ENCODE measurements at regions not wholly inside any gene's neighbourhood (a gene's known extent, or its start where the extent isn't known, plus 50 kb on each side); places are given as distances from the start of the nearest gene placed in this dataset.
A peak's percentile ranks its signal among the peaks of the same experiment; 100 is the strongest.

DNA sequence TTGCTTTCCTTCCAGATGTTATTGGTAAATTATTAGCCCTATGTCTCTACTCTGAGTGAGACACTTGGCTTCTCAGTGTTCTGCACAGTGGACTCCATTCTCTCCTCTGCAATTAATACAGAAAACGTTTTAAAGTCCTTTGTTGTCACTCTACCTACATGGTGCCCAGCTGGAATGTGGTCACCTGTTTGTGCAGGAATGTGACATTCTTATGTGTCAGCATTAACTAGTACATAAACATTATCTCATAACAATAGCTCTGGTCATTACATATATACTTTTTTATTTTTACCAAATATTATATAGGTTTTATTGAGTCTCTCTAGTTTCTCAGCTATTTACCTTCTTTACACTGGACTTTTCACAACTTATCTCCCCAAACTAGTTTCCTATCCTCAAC lies 147.0 kb upstream of the KCNMB2 start:
- DNase-seq = no peak

DNA sequence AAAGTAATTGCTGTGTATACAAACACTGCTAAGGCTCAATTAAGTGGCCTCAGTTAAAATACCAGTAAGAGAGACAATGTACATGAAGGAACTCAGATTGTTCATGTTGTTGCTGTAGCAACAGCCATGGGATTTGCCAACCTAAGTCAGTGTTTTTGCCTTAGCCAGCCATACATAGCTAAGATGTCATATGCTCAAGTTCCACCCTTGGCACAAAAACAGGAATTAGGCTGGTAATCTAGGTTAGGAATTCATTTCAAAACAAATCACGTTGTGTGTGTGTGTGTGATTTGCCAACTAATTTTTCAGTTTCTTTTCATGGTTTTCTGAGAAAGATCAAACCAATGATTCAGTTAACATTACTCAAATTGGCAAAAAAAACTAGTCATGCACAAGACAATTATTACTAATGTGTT lies 143.7 kb upstream of the KCNMB2 start:
- DNase-seq = no peak

DNA sequence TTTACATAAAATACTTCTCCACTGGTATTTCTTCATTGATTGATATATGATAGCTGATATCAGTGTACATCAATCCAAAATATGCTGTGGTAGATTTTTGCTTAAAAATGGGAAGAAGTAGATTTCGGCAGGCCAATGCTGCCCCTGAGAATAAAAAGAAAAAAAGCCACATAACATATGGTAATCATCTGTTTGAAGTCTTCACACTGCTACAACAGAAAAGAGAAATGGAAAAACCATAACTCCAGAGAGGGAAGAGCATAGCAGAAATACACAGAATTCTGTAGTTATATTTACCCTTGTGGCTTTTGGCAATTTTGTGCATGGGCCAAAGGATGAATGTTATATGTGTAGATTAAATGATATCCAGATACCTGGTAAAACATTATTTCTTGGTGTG lies 143.1 kb upstream of the KCNMB2 start:
- DNase-seq = no peak

DNA sequence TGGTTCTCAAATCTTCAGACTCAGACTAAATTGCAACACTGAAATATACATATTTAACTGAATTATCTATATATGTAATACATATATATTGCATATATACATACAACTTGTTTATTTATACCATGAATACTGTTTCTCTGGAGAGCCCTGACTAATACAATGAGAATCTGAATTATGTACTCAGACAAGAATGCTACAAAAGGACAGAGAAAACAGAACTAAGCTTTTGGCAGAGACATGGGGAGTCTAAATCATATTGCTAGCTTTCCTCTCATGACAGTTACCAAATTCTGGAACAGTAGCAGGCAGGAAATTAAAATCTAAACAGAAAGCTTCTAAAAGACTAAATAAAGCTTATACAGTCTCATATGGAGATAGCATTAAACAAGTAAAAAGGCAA lies 142.4 kb upstream of the KCNMB2 start:
- DNase-seq = no peak

DNA sequence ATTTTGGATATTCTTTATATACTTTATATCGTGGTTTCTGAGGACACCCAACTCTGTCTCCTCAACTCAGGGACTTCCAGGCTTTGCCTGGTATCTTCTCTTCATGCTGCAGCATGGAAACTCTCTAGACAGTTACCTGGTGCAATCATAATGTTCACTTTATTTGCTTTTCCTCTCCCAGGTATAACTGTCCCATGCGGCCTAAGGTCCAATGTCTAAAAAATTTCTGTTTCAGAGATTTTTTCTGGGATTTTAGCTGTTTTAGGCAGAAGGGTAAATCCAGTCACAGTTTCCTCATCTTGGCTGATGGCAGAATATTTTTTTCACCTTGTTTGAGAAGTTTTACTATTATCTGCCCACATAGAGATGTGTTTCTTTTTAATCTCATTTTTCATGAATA lies 139.9 kb upstream of the KCNMB2 start:
- no peak for DNase-seq

DNA sequence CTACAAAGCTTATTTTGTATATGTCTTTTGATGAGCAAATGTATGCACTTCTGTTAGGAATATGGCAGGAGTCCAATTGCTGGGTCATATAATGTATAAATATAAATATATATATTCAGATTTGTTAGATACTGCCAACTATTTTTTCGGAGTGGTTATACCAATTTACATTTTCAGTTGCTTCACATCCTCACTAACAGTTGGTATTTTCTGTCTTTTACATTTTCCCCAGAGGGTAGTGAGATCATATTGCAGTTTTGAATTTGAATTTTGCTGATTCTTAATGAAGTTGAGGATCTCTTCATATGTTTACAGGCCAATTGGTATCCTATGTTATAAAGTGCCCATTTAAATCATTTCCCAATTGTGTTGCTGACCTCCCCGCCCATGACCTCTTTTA lies 139.0 kb upstream of the KCNMB2 start:
- DNase-seq = no peak

DNA sequence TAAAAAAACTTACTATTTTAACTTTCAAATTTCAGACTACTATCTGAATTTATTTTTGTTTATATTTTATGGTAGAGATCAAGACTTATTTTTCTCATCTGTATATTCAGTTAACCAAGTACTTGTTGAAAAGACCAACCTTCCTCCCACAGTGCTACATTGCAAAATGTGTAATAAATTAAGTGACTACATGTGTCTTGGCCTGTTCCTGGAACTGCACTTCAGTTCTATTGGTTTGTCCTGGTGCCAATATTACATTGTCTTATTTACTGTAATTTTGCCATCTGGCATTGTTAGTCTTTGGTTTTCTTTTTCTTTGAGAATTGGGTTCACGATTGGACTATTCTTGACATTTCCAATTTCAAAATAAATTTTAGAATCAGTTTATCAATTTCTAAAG lies 138.4 kb upstream of the KCNMB2 start:
- no peak for DNase-seq

DNA sequence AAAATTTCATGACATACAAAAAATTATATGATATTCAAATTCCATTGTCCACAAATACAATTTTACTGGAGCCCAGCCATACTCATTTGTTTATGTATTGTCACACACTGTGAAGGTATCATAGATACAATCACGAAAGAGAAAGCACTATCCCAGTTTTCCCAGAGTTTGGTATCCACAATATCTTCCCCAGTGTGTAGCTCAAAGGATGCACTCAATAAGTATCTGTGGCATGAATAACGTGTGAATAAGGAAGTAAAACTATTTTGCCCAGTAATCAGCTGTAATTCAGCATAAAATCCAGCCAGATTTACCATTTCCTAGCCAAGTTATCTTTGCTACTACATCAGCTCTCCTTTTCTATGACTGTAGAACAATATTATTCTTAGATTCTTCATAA lies 131.3 kb upstream of the KCNMB2 start:
- no peak for DNase-seq

DNA sequence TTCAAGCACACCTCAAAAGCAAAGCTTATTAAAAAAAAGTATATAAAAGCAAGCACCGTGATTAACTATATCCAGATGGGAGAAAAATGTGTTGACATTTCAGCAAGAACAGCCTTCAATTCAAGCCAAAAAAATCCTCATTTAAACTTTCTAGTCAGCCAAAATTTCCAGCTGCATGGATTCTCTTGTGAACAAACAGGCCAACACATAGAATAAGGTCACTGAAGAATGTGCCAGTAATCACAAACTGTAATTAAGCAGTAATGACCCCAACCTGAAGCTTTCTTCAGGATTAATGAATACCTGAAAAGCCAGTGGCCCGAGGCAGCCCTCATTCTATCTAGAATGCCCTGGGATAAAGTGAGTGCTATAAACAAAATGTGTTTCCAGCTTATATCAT lies 130.7 kb upstream of the KCNMB2 start:
- DNase-seq = no peak

DNA sequence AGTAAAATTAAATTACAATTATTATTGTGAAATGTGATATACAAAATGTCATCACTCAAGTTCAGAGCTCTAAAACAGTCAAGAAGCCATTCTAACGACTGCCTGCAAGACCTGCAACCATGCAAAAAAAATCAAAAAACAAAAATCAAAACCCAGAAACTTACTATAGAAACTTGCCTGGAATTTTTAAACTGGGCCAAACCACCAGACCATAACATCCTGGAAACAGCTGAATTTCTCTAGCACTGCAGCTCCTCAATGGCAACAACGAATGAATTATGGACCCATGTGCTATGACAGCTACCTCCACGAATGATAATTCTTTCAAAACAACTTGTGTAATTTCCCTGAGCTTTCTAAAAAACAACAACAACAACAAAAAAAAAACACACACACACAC lies 130.0 kb upstream of the KCNMB2 start:
- DNase-seq = no peak

DNA sequence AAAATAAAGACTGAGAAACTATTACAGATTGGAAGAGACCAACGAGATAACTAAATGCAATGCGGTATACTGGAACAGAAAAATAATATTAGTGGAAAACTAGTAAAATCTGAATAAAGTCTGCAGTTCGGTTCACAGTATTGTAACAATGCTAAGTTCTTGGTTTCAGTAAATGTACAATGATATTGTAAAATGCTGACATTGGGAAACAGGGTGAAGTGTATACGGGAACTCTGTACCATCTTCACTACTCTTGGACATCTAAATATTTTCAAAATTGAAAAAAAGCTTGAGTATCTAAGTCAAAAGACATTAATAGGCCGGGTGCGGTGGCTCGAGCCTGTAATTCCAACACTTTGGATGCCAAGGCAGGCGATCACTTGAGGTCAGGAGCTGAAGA lies 120.9 kb upstream of the KCNMB2 start:
- no peak for DNase-seq

DNA sequence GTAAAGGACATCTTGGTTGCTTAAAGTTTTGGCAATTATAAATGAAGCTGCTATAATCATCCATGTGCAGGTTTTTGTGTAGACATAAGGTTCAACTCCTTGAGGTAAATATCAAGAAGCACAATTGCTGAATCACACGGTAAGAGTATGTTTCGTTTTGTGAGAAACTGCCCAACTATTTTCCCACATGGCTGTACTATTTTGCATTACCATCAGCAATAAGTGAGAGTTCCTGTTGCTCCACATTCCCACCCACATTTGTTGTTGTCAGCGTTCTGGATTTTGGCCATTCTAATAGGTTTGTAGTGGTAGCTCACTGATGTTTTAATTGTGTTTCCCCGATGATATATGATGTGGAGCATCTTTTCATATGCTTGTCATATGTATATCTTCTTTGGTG lies 118.5 kb upstream of the KCNMB2 start:
- DNase-seq = no peak

DNA sequence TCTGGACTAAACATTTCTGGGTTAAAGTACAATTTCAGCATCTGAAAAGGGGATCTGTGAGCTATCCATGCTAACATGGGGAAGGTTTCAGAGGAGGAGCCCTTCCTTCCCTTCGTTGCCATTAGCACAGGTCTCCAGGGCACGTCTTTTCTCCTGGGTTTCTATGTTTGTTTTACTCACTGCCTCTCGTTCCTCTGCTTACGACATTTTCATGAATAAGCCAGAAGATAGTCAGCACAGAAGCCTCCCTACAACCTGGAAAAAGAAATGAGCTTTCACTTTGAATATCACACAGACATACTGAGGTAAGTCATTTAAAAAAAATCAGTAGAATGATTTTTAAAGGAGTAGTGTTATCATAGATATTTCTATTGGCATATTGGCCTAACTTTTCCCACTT lies 117.2 kb upstream of the KCNMB2 start:
- DNase-seq = peak; percentile 62

DNA sequence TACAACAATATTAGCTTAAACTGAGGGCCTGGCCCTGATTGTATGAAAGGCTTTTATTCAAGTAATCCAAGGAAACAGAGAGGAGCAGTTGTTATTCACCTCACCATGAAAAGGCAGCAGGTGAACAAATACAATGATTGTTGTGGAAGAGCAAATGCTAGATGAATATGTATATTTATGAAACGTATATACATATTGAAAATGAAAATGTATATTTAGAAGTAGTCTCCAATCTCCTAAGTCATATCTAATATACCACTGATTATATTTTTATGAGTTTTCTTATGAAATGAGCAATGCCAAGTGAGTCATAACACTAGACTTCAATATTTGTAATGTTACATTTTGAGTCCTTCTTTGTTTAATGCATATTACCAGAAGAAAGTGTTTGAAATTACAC lies 116.2 kb upstream of the KCNMB2 start:
- peak; percentile 70 for DNase-seq

DNA sequence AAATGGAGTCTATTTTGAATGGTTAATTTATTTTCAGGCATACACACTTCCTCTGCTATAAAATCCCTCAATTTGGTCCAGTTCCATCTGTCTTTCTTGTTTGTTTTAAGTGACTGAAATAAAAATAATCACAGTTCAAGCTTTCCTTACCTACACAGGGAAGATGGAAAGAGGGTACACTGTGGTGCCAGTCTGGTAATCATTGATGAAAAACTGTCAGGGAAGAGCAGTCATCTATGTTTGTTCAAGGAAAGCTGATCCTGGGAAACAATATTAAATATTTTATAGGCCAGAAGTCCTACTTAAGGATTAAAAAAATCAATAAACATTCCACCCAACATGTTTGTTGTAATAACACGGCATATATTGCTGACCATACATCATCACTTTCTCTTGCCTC lies 115.2 kb upstream of the KCNMB2 start:
- DNase-seq = peak; percentile 67

DNA sequence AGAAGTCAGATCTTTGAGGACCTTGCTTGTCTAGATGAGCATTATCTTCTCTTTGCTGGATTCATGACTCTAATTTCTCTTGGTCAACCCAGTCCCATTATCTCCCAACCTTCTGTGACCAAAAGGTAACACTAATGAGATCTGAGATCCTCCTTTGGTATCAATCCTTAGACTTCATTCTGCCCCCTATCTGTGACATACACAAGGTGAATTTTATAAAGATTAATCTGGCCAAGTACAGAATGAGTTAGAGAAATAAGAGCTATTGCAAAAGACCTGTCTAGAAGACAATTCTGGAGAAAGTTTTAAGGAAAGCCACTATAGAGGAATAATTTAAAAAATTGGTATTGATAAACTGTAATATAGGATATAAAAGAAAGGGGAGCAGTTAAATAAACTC lies 113.8 kb upstream of the KCNMB2 start:
- DNase-seq = no peak

DNA sequence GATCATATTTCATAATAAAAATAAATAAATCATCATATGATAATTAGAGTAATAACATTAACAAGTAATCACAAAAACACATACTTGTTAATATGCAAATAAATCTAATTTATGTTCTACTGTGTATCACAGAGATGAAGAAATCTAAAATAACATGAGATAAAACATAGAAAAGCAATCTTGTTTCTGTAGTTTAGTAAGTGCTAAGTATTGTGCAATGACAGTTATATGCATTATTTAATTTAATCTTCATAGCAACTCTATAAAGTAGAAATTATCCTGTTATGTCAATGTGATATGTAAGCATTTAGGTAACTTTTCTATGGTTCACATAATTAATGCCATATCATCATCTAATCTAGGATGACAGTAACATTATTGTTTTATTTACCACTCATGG lies 108.2 kb upstream of the KCNMB2 start:
- DNase-seq = no peak

DNA sequence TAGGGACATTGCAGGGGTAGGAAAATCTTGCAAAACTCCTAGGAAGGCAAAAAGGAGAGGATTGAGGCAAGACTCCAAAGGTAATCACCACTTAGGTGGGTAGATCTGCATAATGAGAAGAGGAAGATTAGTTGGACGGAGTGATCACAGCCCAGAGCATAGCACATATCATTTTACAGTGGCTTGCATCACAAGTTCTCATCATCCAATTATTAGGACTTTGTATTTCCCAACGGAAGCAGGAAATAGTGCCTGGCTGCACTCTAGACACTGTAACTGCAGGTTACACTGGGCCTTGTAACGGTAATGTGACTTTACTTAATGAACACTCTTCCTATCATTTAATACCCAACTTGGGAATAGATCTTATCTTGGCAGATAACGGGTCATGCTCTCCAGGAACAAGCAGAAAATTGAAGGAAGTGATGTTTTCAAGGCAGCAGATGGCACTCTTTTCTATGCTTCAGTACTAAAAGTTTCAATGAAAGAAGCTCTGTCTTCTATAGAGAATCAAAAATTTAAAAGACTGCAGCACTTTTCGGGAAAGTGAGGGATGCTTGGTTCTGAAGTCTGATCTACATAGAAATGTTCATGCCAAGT lies 101.9 kb upstream of the KCNMB2 start:
- DNase-seq = peak; percentile 68

DNA sequence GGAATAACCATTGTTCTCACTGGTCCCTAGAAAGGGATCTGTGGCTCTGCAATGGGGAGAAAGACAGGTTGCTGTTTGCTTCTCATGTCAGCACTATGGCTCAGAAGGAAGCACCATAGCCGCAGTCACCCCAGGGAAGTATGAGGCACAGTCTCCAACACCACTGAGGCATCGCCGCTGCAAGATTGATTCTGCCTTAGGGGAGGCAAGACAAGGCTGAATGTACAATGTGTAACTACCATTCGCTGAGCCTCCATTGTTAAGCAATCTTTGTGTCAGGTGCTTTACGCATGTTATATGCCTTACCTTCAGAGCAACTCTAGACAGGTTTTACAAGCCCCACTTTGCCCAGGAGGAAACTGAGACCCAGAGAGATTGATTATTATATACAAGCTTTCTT lies 100.7 kb upstream of the KCNMB2 start:
- DNase-seq = no peak

DNA sequence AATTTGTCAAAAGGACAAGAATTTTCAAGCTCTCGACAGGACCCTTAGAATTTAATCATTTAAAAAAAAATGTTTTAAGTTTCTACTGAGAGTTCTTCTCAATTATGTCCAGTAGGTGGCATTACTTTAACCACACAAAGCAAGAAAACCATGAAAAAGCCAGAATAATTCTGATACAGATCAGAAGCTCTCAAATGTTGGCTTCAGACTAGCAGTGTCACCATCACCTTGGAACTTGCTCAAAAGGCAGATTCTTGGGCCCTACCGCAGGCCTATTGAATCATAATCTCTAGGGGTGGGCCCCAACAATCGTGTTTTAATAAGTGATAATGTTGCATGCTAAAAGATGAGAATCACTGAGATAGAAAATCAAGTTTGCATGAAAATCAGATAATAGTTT lies 99.5 kb upstream of the KCNMB2 start:
- peak; percentile 50 for DNase-seq

DNA sequence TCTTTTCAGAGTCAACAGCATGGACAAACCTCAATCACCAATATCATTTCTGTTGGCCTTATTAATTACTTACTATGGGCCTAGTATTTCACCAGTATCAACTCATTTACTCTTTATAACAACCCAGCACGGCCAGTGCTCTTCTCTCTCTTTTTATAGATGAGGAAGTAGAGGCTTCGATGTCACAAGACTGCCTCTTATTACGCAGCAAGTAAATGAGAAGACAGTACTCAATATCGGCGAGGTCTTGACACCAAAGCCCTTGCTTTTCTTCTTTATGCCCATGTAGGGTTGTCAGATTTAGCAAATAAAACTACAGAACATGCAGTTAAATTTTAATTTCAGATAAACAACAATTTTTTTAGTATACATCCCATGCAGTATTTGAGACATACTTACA lies 99.0 kb upstream of the KCNMB2 start:
- no peak for DNase-seq

DNA sequence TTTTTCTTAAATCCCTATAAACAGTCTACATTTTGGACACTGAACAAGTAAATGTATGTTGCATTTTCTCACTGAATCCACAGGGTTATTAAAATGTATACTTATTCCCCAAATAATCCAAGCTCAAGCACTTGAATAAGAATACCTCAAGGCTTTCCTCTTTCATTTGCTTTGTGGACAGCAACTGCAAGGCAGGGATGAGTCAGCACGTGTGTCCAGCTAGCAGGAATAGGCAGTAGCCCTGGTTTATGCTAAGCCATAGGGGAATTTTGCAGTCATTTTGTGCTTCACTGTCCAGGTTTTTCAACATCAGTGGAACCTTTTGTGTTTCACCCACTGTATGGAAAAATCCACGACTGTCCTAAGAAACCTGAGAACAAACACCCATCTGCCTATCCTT lies 96.7 kb upstream of the KCNMB2 start:
- DNase-seq = peak; percentile 31

DNA sequence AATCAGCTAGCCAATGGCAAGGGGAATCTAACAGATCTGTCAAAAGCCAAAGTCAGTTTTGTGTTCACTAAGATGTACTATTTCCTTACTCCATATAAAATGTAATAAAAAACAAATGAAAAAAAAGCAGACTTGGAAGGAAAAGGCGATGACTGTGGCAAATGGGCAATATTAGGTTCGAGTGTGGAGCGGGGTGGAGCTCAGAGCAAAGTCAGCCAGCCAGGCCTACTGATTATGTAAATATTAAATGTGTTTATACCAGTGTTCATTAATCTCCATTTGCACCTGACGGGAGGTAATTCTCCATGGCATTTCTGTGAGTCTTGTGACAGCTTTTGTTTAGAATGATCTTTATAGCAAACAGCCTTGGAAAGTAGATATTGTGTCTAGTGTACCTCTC lies 96.2 kb upstream of the KCNMB2 start:
- DNase-seq = peak; percentile 73

DNA sequence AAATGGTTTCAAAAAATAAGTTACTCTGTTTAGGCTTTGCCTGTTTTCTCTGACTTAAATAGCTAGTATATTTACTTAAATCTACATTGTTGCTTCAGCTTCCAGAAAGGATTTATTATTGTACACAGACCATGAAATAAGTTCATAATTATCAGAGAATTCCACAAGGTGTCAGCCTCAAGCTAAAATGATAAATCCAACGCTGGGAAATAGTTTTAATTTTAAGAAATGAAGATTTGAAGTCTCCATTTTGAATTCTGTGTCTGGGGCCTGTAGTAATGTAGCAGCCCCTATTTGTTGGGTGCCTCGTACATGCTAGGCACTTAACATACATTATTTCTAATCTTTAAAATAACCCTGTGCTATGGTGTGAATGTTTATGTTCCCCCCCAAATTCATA lies 92.6 kb upstream of the KCNMB2 start:
- no peak for DNase-seq

DNA sequence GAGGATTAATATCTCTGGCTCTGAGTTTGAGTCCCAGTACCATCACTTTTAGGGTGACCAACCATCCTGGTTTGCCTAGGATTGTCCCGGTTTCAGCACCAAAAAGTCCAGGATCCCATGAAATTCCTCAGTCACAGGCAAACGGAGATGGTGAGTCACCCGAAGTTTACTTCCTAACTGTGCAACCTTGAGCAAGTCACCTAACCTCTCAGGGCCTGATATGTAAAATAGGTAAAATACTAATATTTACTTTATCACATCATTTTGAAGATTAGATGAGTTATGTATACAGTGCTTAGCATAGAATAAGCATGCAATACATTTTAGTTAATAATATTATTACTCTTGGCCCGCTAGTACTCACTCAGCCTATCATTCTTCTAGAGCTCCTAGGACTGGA lies 91.1 kb upstream of the KCNMB2 start:
- DNase-seq = no peak

DNA sequence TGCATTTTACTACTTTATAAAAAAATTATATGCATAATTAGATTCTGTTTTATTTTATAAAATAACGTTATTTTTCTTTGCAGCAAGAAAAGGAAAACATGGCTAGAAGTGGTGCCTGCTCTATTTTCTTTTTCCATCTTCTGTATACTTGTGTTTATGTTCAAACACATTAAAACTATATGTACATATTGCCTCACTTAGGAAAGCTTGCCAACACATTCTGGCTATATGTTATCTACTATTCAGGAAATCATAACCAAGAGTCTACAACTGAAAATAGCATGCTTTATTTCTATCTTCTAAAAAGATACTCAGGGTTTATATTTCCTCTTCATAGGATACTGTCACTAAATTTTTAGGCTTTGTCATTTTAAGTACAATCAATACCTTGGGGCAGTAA lies 90.2 kb upstream of the KCNMB2 start:
- DNase-seq = no peak
